GM23248 (cell line): ENCODE measurements at regions not wholly inside any gene's neighbourhood (a gene's known extent, or its start where the extent isn't known, plus 50 kb on each side); places are given as distances from the start of the nearest gene placed in this dataset.

Source experiments
- DNase-seq: peaks from one replicate; pipeline ENCODE4 v3.0.0-alpha.2; 2015
- H2AFZ ChIP-seq: fragments of 200-600 bp; sonication (generic); 2 replicates; pipeline ENCODE4 v1.6.1; 2016; ENCODE audit warnings: antibody characterized with exemption
- H3F3A ChIP-seq: fragments of 200-600 bp; sonication (generic); 2 replicates; pipeline ENCODE4 v1.6.1; 2016; ENCODE audit warnings: mild to moderate bottlenecking, antibody characterized with exemption, mixed run types; ENCODE audit not compliant: insufficient read depth
- H3K27ac ChIP-seq: fragments of 200-600 bp; sonication (generic); 2 replicates; pipeline ENCODE4 v1.5.1; 2016; ENCODE audit warnings: mild to moderate bottlenecking
- H3K27me3 ChIP-seq: fragments of 200-600 bp; sonication (generic); replicated peaks from 2 replicates; pipeline ENCODE4 v1.6.1; 2016; ENCODE audit warnings: mild to moderate bottlenecking; ENCODE audit not compliant: insufficient read depth
- H3K36me3 ChIP-seq: fragments of 200-600 bp; sonication (generic); 2 replicates; pipeline ENCODE4 v1.6.1; 2016; ENCODE audit warnings: low read depth, mild to moderate bottlenecking
- H3K4me1 ChIP-seq: fragments of 200-600 bp; sonication (generic); 2 replicates; pipeline ENCODE4 v1.6.1; 2016; ENCODE audit warnings: mild to moderate bottlenecking; ENCODE audit not compliant: insufficient read depth
- H3K4me2 ChIP-seq: fragments of 200-600 bp; sonication (generic); one replicate; pipeline ENCODE4 v1.6.1; 2016; ENCODE audit warnings: mild to moderate bottlenecking; ENCODE audit not compliant: unreplicated experiment
- H3K4me3 ChIP-seq: fragments of 200-600 bp; sonication (generic); 2 replicates; pipeline ENCODE4 v1.5.1; 2016; ENCODE audit warnings: mild to moderate bottlenecking
- H3K79me2 ChIP-seq: fragments of 200-600 bp; sonication (generic); 2 replicates; pipeline ENCODE4 v1.6.1; 2016; ENCODE audit warnings: mild to moderate bottlenecking; ENCODE audit not compliant: insufficient read depth
- H3K9ac ChIP-seq: fragments of 200-600 bp; sonication (generic); 2 replicates; pipeline ENCODE4 v1.6.1; 2016; ENCODE audit warnings: mild to moderate bottlenecking
- H3K9me2 ChIP-seq: fragments of 200-600 bp; sonication (generic); 2 replicates; pipeline ENCODE4 v1.6.1; 2016; ENCODE audit warnings: mixed run types, mild to moderate bottlenecking, moderate library complexity; ENCODE audit not compliant: insufficient read depth
- H3K9me3 ChIP-seq: fragments of 200-600 bp; sonication (generic); one replicate; pipeline ENCODE4 v1.6.1; 2017; ENCODE audit warnings: low read depth
- H4K20me1 ChIP-seq: fragments of 200-600 bp; sonication (generic); 2 replicates; pipeline ENCODE4 v1.6.0; 2016; ENCODE audit not compliant: insufficient read depth
- EZH2 ChIP-seq: fragments of 200-600 bp; sonication (generic); IDR thresholded peaks from 2 replicates; pipeline ENCODE4 v1.6.1; 2018; ENCODE audit warnings: antibody characterized with exemption, mild to moderate bottlenecking; ENCODE audit not compliant: insufficient read depth, poor library complexity, severe bottlenecking
- EZH2phosphoT487 ChIP-seq: fragments of 200-600 bp; sonication (generic); IDR thresholded peaks from 2 replicates; pipeline ENCODE4 v1.6.1; 2018; ENCODE audit warnings: antibody characterized with exemption, moderate library complexity, mild to moderate bottlenecking, low read depth; ENCODE audit not compliant: insufficient read depth
- WGBS, 2 experiments: methylation state at CpG; one replicate each; pipeline ENCODE4 v1.1.6; 2015 to 2017; ENCODE audit warnings: low lambda C conversion rate in 2 of 2, low coverage in 1 of 2; ENCODE audit errors: missing lambda C conversion rate in 2 of 2; 5-methylcytosine and 5-hydroxymethylcytosine counted together
- in situ Hi-C: fragments of 300-500 bp; cut with MboI; formaldehyde crosslinking; loops from 2 replicates; pipeline ENCODE4 v1.15.0; 2020

GRCh38 chr18:54506516-54507261 is 84.4 kb upstream of the DYNAP start:
- Histone ChIP-seq H3K9ac (no peak overlapping the region), H3F3A (no peaks in the 10 kb centered on the region), H3K4me3 (no peak overlapping the region), H4K20me1 (no peaks in the 10 kb centered on the region), H3K4me2 (no peak overlapping the region), H3K27me3 (no peaks in the 10 kb centered on the region), H3K9me3 (no peaks in the 10 kb centered on the region), H3K9me2 (no peaks in the 10 kb centered on the region), H3K36me3 (no peaks in the 10 kb centered on the region), H3K4me1 (no peaks in the 10 kb centered on the region), H3K27ac (no peak overlapping the region), H3K79me2 (no peaks in the 10 kb centered on the region), H2AFZ (no peak overlapping the region)
- WGBS, 2 experiments: 30 to 39% methylated on average over 2 of the region's 2 CpGs
- in situ Hi-C loops: no loop called here
- TF ChIP-seq EZH2: no peak
- DNase-seq: no peak

- no peaks in the 10 kb centered on the region for H3K79me2 ChIP-seq
- DNase-seq: no peak
- H3K9me2 ChIP-seq: no peaks in the 10 kb centered on the region
- H3K4me2 ChIP-seq: no peak overlapping the region
- no peak overlapping the region for H2AFZ ChIP-seq
- H3K4me3 ChIP-seq: no peak overlapping the region
- in situ Hi-C loops: no loop called here
- no peaks in the 10 kb centered on the region for H3K4me1 ChIP-seq
- H4K20me1 ChIP-seq: no peaks in the 10 kb centered on the region
- no peak overlapping the region for H3K9ac ChIP-seq
- no peak for TF ChIP-seq EZH2
- no peak for TF ChIP-seq EZH2phosphoT487
- no peaks in the 10 kb centered on the region for H3K36me3 ChIP-seq
- H3K27me3 ChIP-seq: 0 out of 2 replicates have a peak, but pooled peaks cover under 1% of the 10 kb centered on the region
- H3K9me3 ChIP-seq: no peaks in the 10 kb centered on the region
- H3F3A ChIP-seq: no peaks in the 10 kb centered on the region
- H3K27ac ChIP-seq: no peak overlapping the region
- WGBS, 2 experiments: 2 to 3% methylated on average over 2 of the region's 2 CpGs
Measured at GRCh38 chr18:54509793-54510192, 81.3 kb upstream of the DYNAP start.

- H3K79me2 ChIP-seq: no peaks in the 10 kb centered on the region
- no peaks in the 10 kb centered on the region for H3K36me3 ChIP-seq
- H2AFZ ChIP-seq: no peak overlapping the region
- H3K9me2 ChIP-seq: no peaks in the 10 kb centered on the region
- no peaks in the 10 kb centered on the region for H4K20me1 ChIP-seq
- no peak overlapping the region for H3K4me2 ChIP-seq
- WGBS, 2 experiments: 7 to 10% methylated on average over 2 of the region's 2 CpGs
- no peaks in the 10 kb centered on the region for H3K4me1 ChIP-seq
- no peak overlapping the region for H3K4me3 ChIP-seq
- H3K9ac ChIP-seq: no peak overlapping the region
- no peak for TF ChIP-seq EZH2
- no peak for TF ChIP-seq EZH2phosphoT487
- DNase-seq: no peak
- H3K27me3 ChIP-seq: 0 out of 2 replicates have a peak, but pooled peaks cover 5% of the 10 kb centered on the region
- no peak overlapping the region for H3K27ac ChIP-seq
- in situ Hi-C loops: no loop called here
- no peaks in the 10 kb centered on the region for H3F3A ChIP-seq
- no peaks in the 10 kb centered on the region for H3K9me3 ChIP-seq
Measured at GRCh38 chr18:54515149-54515548, 75.9 kb upstream of the DYNAP start.

- 0 out of 2 replicates have a peak, but pooled peaks cover 5% of the 10 kb centered on the region for H3K27me3 ChIP-seq
- WGBS, 2 experiments: 44 to 62% methylated on average over 5 of the region's 5 CpGs
- H2AFZ ChIP-seq: no peak overlapping the region
- no peak for DNase-seq
- H3K79me2 ChIP-seq: no peaks in the 10 kb centered on the region
- in situ Hi-C loops: no loop called here
- H3K9ac ChIP-seq: no peak overlapping the region
- H3K4me3 ChIP-seq: no peak overlapping the region
- H3K4me1 ChIP-seq: no peaks in the 10 kb centered on the region
- no peak overlapping the region for H3K4me2 ChIP-seq
- H3F3A ChIP-seq: no peaks in the 10 kb centered on the region
- no peak overlapping the region for H3K27ac ChIP-seq
- no peaks in the 10 kb centered on the region for H3K9me2 ChIP-seq
- H3K9me3 ChIP-seq: no peaks in the 10 kb centered on the region
- no peaks in the 10 kb centered on the region for H3K36me3 ChIP-seq
- TF ChIP-seq EZH2: no peak
- TF ChIP-seq EZH2phosphoT487: no peak
- H4K20me1 ChIP-seq: no peaks in the 10 kb centered on the region
Measured at GRCh38 chr18:54517521-54517920, 73.5 kb upstream of the DYNAP start.
